ENCODE measurements at regions not wholly inside any gene's neighbourhood (a gene's known extent, or its start where the extent isn't known, plus 50 kb on each side); places are given as distances from the start of the nearest gene placed in this dataset.

DNA sequence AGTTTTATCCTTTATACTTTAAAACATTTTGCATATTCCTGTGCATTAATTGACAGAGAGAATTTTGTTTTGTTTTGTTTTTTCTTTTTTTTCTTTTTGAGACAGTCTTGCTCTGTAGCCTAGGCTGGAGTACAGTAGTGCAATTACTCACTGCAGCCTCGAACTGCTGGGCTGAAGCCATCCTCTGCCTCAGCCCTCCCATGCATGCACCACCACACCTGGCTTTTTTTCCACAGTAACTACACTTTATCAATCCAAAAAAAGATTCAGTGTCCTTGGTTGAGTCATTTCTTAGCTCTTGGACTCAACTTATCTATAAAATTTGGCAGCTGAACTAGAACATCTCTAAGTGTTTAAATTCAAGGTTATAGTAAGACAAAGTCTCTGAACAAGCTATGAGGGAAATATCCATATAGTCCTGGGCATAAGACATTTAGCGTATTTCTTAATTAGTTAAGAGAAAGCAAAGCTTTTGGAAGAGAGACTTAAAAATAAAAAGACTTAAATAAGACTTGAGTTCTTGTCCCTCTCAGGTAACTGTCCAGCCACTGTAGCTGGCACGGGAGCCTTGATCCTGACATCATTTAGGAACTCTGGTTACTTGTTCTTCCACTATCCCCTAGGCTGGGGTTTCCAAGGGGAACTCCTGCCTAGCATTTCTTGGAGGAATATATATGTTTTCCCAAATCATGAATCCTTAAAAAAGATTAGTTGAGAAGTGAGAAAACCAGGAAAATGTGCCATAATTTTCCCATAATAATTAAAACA lies 300.1 kb downstream of the HACE1 start:
- TF ChIP-seq EP300 (IDR thresholded peaks at IDR 0.05; ENCODE audit: borderline replicate concordance), result no peak
- TF ChIP-seq YY1 (IDR thresholded peaks at IDR 0.05; ENCODE audit: low read depth), result no peak
- no peak for TF ChIP-seq TAF1 (IDR thresholded peaks at IDR 0.05; ENCODE audit: low read depth)
- TF ChIP-seq, protein P1, sequence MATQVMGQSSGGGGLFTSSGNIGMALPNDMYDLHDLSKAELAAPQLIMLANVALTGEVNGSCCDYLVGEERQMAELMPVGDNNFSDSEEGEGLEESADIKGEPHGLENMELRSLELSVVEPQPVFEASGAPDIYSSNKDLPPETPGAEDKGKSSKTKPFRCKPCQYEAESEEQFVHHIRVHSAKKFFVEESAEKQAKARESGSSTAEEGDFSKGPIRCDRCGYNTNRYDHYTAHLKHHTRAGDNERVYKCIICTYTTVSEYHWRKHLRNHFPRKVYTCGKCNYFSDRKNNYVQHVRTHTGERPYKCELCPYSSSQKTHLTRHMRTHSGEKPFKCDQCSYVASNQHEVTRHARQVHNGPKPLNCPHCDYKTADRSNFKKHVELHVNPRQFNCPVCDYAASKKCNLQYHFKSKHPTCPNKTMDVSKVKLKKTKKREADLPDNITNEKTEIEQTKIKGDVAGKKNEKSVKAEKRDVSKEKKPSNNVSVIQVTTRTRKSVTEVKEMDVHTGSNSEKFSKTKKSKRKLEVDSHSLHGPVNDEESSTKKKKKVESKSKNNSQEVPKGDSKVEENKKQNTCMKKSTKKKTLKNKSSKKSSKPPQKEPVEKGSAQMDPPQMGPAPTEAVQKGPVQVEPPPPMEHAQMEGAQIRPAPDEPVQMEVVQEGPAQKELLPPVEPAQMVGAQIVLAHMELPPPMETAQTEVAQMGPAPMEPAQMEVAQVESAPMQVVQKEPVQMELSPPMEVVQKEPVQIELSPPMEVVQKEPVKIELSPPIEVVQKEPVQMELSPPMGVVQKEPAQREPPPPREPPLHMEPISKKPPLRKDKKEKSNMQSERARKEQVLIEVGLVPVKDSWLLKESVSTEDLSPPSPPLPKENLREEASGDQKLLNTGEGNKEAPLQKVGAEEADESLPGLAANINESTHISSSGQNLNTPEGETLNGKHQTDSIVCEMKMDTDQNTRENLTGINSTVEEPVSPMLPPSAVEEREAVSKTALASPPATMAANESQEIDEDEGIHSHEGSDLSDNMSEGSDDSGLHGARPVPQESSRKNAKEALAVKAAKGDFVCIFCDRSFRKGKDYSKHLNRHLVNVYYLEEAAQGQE (IDR thresholded peaks at IDR 0.05; ENCODE audit: low read depth), result no peak
- TF ChIP-seq FOXM1 (IDR thresholded peaks at IDR 0.05; ENCODE audit: borderline replicate concordance, low read depth), result no peak
- TF ChIP-seq ZBTB7A (IDR thresholded peaks at IDR 0.05; ENCODE audit: low read depth), result no peak

Data from Ishikawa (cell line).